SU-DHL-6 (cell line): ENCODE measurements at regions not wholly inside any gene's neighbourhood (a gene's known extent, or its start where the extent isn't known, plus 50 kb on each side); places are given as distances from the start of the nearest gene placed in this dataset.

Experiments used
- H2AFZ ChIP-seq: fragments of 200-600 bp; sonication (generic); 2 replicates; pipeline ENCODE4 v1.6.1; 2014; ENCODE audit warnings: low read depth, mild to moderate bottlenecking, moderate library complexity, mixed read lengths, antibody characterized with exemption, low read length; ENCODE audit not compliant: severe bottlenecking
- H3F3A ChIP-seq: fragments of 200-600 bp; shearing (Covaris generic); 2 replicates; pipeline ENCODE4 v1.6.0; 2016; ENCODE audit warnings: antibody characterized with exemption, mild to moderate bottlenecking; ENCODE audit not compliant: insufficient read depth
- H3K27ac ChIP-seq: fragments of 200-600 bp; sonication (generic); 2 replicates; pipeline ENCODE4 v1.5.1; 2016; ENCODE audit warnings: low read depth, mild to moderate bottlenecking, low read length, moderate library complexity, mixed read lengths
- H3K27me3 ChIP-seq: fragments of 200-600 bp; sonication (generic), shearing (Covaris generic); 2 replicates; pipeline ENCODE4 v1.6.0; 2014; ENCODE audit warnings: mild to moderate bottlenecking, low read length
- H3K36me3 ChIP-seq: fragments of 200-600 bp; sonication (generic); 2 replicates; pipeline ENCODE4 v1.6.1; 2014; ENCODE audit warnings: mild to moderate bottlenecking, low read length, mixed read lengths
- H3K4me2 ChIP-seq: fragments of 300-600, 200-600 bp; shearing (Covaris generic), sonication (generic); 2 replicates; pipeline ENCODE4 v1.6.0; 2014; ENCODE audit warnings: low read length, low read depth, mild to moderate bottlenecking; ENCODE audit not compliant: poor library complexity, severe bottlenecking
- H3K4me3 ChIP-seq: fragments of 200-600 bp; sonication (generic); 2 replicates; pipeline ENCODE4 v1.5.1; 2014; ENCODE audit warnings: antibody characterized with exemption, low read length, mild to moderate bottlenecking, mixed read lengths; ENCODE audit not compliant: insufficient read depth, poor library complexity, severe bottlenecking
- H3K79me2 ChIP-seq: fragments of 200-600 bp; sonication (generic); 2 replicates; pipeline ENCODE4 v1.6.1; 2014; ENCODE audit warnings: mild to moderate bottlenecking, low read length, moderate library complexity; ENCODE audit not compliant: insufficient read depth
- H3K9ac ChIP-seq: fragments of 200-600 bp; sonication (generic); 2 replicates; pipeline ENCODE4 v1.7.0; 2014; ENCODE audit warnings: mild to moderate bottlenecking, low read length
- H3K9me2 ChIP-seq: fragments of 200-600 bp; sonication (generic); replicated peaks from 2 replicates; pipeline ENCODE4 v1.6.1; 2014; ENCODE audit warnings: low read length; ENCODE audit not compliant: insufficient read depth
- H3K9me3 ChIP-seq: fragments of 200-600 bp; sonication (generic); 2 replicates; pipeline ENCODE4 v1.6.1; 2014; ENCODE audit warnings: low read length, mixed read lengths; ENCODE audit not compliant: insufficient read depth
- H4K20me1 ChIP-seq: fragments of 200-600 bp; sonication (generic); 2 replicates; pipeline ENCODE4 v1.6.1; 2014; ENCODE audit warnings: low read depth, mild to moderate bottlenecking, antibody characterized with exemption, low read length, moderate library complexity, mixed read lengths
- EZH2phosphoT487 ChIP-seq: fragments of 200-600 bp; sonication (generic), shearing (Covaris generic); conservative IDR thresholded peaks from 2 replicates; pipeline ENCODE4 v1.6.1; 2018; ENCODE audit warnings: mild to moderate bottlenecking, antibody characterized with exemption, low read length, moderate library complexity, mixed read lengths
- TF ChIP-seq, protein P1 (sequence below): fragments of 200-600 bp; sonication (generic); IDR thresholded peaks from one replicate; pipeline ENCODE4 v1.5.1; 2017; ENCODE audit warnings: antibody characterized with exemption, mild to moderate bottlenecking, low read length, moderate library complexity; ENCODE audit not compliant: insufficient read depth, poor library complexity, severe bottlenecking

DNA sequence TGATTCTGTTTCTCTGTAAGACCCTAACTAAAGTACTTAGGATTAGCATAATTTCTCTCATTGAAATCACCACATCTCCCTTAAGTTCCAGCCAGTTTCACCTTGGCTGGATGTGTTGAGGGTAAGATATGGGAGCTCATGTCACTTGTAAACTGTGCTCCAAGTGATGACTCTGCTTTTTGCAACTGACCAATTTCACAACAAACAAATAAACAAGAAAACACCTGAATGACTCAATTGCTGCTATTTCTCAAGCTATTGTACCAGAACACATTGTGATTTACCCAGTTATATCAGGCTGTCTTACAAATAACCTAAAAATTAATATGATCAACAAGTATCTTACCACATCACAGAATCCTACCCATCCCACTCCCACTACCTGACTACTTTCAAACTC is 379.1 kb upstream of the KIF2A start:
- Histone ChIP-seq H3K4me3 (no peak overlapping the region), H2AFZ (no peak overlapping the region), H3K9ac (no peak overlapping the region), H4K20me1 (no peaks in the 10 kb centered on the region), H3K9me2 (no peaks in the 10 kb centered on the region), H3K36me3 (no peaks in the 10 kb centered on the region), H3K27me3 (no peaks in the 10 kb centered on the region), H3F3A (no peaks in the 10 kb centered on the region), H3K4me2 (no peak overlapping the region), H3K27ac (no peak overlapping the region), H3K79me2 (no peaks in the 10 kb centered on the region), H3K9me3 (no peaks in the 10 kb centered on the region)
- TF ChIP-seq EZH2phosphoT487, result no peak
- TF ChIP-seq, protein P1, sequence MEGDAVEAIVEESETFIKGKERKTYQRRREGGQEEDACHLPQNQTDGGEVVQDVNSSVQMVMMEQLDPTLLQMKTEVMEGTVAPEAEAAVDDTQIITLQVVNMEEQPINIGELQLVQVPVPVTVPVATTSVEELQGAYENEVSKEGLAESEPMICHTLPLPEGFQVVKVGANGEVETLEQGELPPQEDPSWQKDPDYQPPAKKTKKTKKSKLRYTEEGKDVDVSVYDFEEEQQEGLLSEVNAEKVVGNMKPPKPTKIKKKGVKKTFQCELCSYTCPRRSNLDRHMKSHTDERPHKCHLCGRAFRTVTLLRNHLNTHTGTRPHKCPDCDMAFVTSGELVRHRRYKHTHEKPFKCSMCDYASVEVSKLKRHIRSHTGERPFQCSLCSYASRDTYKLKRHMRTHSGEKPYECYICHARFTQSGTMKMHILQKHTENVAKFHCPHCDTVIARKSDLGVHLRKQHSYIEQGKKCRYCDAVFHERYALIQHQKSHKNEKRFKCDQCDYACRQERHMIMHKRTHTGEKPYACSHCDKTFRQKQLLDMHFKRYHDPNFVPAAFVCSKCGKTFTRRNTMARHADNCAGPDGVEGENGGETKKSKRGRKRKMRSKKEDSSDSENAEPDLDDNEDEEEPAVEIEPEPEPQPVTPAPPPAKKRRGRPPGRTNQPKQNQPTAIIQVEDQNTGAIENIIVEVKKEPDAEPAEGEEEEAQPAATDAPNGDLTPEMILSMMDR, result no peak

DNA sequence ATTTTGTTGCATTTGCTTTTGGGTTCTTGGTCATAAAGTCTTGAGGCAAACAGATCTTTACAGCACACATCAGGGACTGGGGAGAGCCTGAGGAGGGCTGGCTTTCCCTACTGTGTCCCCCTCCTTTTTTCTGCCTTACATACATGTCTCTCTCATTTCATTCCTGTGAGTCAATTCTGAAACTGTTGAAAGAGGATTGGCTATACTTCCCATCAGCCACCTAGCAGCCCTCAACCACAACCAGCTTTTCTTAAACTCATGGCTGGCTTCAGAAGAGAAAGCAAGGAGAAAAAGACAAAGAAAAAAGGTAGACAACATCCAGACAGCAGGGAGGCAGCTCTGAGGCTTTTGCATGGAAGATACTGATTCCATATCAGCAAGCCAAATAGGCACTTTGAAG is 374.8 kb upstream of the KIF2A start:
- Histone ChIP-seq H3K79me2 (no peaks in the 10 kb centered on the region), H3K4me3 (no peak overlapping the region), H4K20me1 (no peaks in the 10 kb centered on the region), H3K4me2 (no peak overlapping the region), H3F3A (no peaks in the 10 kb centered on the region), H3K27ac (no peak overlapping the region), H3K36me3 (no peaks in the 10 kb centered on the region), H3K9me3 (no peaks in the 10 kb centered on the region), H3K27me3 (no peaks in the 10 kb centered on the region), H2AFZ (no peak overlapping the region), H3K9ac (no peak overlapping the region), H3K9me2 (no peaks in the 10 kb centered on the region)
- no peak for TF ChIP-seq EZH2phosphoT487
- TF ChIP-seq, protein P1, result no peak

DNA sequence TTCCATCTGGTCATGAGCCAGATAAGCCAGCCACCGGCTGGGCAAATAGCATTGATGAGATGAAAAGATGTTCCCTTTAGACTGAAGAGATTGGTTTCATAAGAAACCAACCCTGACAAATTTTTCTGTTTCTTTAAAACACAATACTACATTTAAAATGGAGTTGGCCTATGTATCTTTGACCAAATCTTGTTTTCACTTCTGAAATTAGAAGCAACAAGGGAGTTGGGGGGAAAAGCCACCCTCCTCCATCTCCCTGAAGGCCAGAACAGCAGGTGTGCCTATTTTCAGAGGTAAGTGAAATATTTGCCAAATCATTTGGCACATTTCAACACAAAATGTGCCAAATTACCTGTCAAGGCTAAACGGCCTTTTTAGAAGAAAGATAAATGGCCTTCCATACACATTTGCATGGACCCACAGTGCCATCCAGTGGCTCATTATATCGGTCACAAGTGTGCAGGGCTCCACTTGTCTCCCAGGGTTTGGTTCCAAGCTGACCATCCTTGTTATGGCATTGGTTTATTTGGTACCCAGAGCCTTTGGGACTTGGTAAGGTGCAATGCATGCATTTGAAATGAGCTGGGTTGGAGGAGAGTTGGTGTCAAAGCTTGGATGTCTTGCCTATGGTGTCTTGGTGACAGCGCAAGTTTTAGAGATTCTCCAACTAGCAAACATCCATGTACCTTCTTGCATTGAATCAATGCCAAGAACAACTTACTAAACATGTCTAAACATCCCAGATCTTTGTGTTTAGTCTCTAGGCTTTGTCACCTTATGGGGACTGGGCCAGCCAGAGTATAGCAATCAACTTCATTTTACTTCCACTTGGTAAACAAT is 372.0 kb upstream of the KIF2A start:
- Histone ChIP-seq H3F3A (no peaks in the 10 kb centered on the region), H3K4me3 (no peak overlapping the region), H3K9me2 (no peaks in the 10 kb centered on the region), H3K9ac (no peak overlapping the region), H4K20me1 (no peaks in the 10 kb centered on the region), H3K27ac (no peak overlapping the region), H3K79me2 (no peaks in the 10 kb centered on the region), H3K27me3 (no peaks in the 10 kb centered on the region), H3K4me2 (no peak overlapping the region), H2AFZ (no peak overlapping the region), H3K9me3 (no peaks in the 10 kb centered on the region), H3K36me3 (no peaks in the 10 kb centered on the region)
- TF ChIP-seq, protein P1, result no peak
- no peak for TF ChIP-seq EZH2phosphoT487
